Panc1 (cell line): ENCODE measurements at regions not wholly inside any gene's neighbourhood (a gene's known extent, or its start where the extent isn't known, plus 50 kb on each side); places are given as distances from the start of the nearest gene placed in this dataset.

Experiments
- ATAC-seq: fragments of 200-7000 bp; cut with Tn5 transposase; 2 replicates; pipeline ENCODE4 v1.9.1; 2020; ENCODE audit warnings: mild to moderate bottlenecking, moderate library complexity
- BruUV-seq: library from RNA; stranded (reverse); fragments of 400-500 nt; replicated peaks from 2 replicates; lab custom pipeline; 2021; lab: Mats Ljungman, UMichigan
- CTCF ChIA-PET: fragments of 300-600 bp; sonication (Branson Sonifier 250); formaldehyde crosslinking; loops from one replicate; lab custom pipeline; 2022; ENCODE audit warnings: antibody characterized with exemption; lab: Charles Lee
- POLR2A ChIA-PET: fragments of 300-600 bp; sonication (Branson Sonifier 250); formaldehyde crosslinking; loops from one replicate; lab custom pipeline; 2022; ENCODE audit warnings: antibody characterized with exemption; lab: Charles Lee
- DNase-seq: peaks from one replicate; pipeline ENCODE4 v3.0.0-alpha.2; 2010; ENCODE audit warnings: low read depth, low spot score
- H3K27ac ChIP-seq: 2 replicates; pipeline ENCODE4 v1.5.1; 2011; ENCODE audit warnings: mild to moderate bottlenecking, low read length, inconsistent platforms
- H3K27me3 ChIP-seq: fragments of 200-500 bp; sonication (Bioruptor generic); 2 replicates; pipeline ENCODE4 v1.6.0; 2014; ENCODE audit warnings: low read length, inconsistent platforms; ENCODE audit not compliant: control insufficient read depth, insufficient read depth
- H3K36me3 ChIP-seq: fragments of 200-500 bp; sonication (Bioruptor generic); 2 replicates; pipeline ENCODE4 v1.5.1; 2014; ENCODE audit warnings: inconsistent platforms, mild to moderate bottlenecking, low read length, moderate library complexity; ENCODE audit not compliant: control insufficient read depth, insufficient read depth
- H3K4me1 ChIP-seq: 2 replicates; pipeline ENCODE4 v1.5.1; 2011; ENCODE audit warnings: inconsistent platforms, mild to moderate bottlenecking, low read length, moderate library complexity; ENCODE audit not compliant: control insufficient read depth, insufficient read depth
- H3K4me3 ChIP-seq, 2 experiments: 2 replicates each; pipeline ENCODE4 v1.5.1; 2011 to 2012; ENCODE audit warnings: low read depth in 2 of 2, low read length in 2 of 2, mild to moderate bottlenecking in 2 of 2, inconsistent platforms in 1 of 2, moderate library complexity in 1 of 2
- H3K9me3 ChIP-seq: fragments of 200-500 bp; sonication (Bioruptor generic); 2 replicates; pipeline ENCODE4 v1.5.1; 2014; ENCODE audit warnings: low read depth, mild to moderate bottlenecking, inconsistent platforms, low read length, moderate library complexity; ENCODE audit not compliant: control insufficient read depth, insufficient read depth
- POLR2AphosphoS5 ChIP-seq: IDR thresholded peaks from 2 replicates; pipeline ENCODE4 v1.6.1; 2012; ENCODE audit warnings: mild to moderate bottlenecking, low read depth, low read length, moderate library complexity
- REST ChIP-seq, 2 experiments: IDR thresholded peaks; 2 replicates each; pipeline ENCODE4 v1.6.1; 2011 to 2012; ENCODE audit warnings: low read depth in 2 of 2, control low read depth in 1 of 2, low read length in 1 of 2, mild to moderate bottlenecking in 1 of 2, moderate library complexity in 1 of 2; ENCODE audit not compliant: insufficient read depth in 1 of 2
- SIN3A ChIP-seq: IDR thresholded peaks from 2 replicates; pipeline ENCODE4 v1.6.1; 2012; ENCODE audit warnings: low read depth, mild to moderate bottlenecking, low read length, moderate library complexity, borderline replicate concordance; ENCODE audit not compliant: insufficient read depth
- TCF7L2 ChIP-seq: IDR thresholded peaks from 2 replicates; pipeline ENCODE4 v1.6.1; 2011; ENCODE audit warnings: mild to moderate bottlenecking, low read depth, low read length, inconsistent platforms
- in situ Hi-C: cut with HindIII; loops from 2 replicates; pipeline ENCODE4 v1.10.0; 2016; ENCODE audit warnings: low sequenced_read_pairs, low pct_unique_long_range_greater_than_20kb
- intact Hi-C: fragments of 100-400 bp; cut with micrococcal nuclease; formaldehyde crosslinking; loops from one replicate; pipeline ENCODE4 v1.10.0; 2022; ENCODE audit not compliant: unreplicated experiment
- TF ChIP-seq, protein P1 (sequence below): fragments of 450-650 bp; IDR thresholded peaks from 2 replicates; pipeline ENCODE4 v1.5.1; 2017; ENCODE audit warnings: mild to moderate bottlenecking

DNA sequence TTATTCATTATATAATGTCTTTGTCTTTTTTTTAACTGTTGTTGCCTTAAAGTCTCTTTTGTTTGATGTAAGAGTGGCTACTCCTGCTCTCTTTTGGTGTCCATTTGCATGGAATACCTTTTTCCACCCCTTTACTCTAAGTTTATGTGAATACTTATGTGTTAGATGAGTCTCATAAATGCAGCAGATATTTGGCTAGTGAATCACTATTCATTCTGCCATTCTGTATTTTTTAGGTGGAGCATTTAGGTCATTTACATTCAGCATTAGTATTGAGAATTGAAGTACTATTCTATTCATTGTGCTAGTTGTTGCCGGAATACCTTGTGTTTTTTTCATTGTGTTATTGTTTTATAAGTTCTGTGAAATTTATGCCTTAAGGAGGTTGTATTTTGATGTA is 317.1 kb downstream of the ANXA1 start:
- DNase-seq (no peak), ATAC-seq (no peak)
- Histone ChIP-seq H3K4me1 (no peaks in the 10 kb centered on the region), H3K36me3 (no peaks in the 10 kb centered on the region), H3K9me3 (no peaks in the 10 kb centered on the region), H3K27ac (no peak overlapping the region), H3K4me3 (no peak overlapping the region), H3K27me3 (no peaks in the 10 kb centered on the region)
- POLR2A ChIA-PET = no interaction called here
- BruUV-seq = no TSS peak
- TF ChIP-seq REST (IDR thresholded peaks at IDR 0.05; ENCODE audit: insufficient read depth in 1 of 2, low read depth in 2 of 2, low read length in 1 of 2) (no peak), TCF7L2 (no peak), SIN3A (no peak), POLR2AphosphoS5 (no peak)
- TF ChIP-seq, protein P1, sequence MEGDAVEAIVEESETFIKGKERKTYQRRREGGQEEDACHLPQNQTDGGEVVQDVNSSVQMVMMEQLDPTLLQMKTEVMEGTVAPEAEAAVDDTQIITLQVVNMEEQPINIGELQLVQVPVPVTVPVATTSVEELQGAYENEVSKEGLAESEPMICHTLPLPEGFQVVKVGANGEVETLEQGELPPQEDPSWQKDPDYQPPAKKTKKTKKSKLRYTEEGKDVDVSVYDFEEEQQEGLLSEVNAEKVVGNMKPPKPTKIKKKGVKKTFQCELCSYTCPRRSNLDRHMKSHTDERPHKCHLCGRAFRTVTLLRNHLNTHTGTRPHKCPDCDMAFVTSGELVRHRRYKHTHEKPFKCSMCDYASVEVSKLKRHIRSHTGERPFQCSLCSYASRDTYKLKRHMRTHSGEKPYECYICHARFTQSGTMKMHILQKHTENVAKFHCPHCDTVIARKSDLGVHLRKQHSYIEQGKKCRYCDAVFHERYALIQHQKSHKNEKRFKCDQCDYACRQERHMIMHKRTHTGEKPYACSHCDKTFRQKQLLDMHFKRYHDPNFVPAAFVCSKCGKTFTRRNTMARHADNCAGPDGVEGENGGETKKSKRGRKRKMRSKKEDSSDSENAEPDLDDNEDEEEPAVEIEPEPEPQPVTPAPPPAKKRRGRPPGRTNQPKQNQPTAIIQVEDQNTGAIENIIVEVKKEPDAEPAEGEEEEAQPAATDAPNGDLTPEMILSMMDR = no peak
- CTCF ChIA-PET = no interaction called here
- in situ Hi-C loops (no loop called here), intact Hi-C loops (loop anchor here (10.0 kb wide), 1 partner anchor 46 kb away; no protein-coding TSS in a partner anchor)

- in situ Hi-C loops (no loop called here), intact Hi-C loops (no loop called here)
- Histone ChIP-seq H3K27me3 (no peaks in the 10 kb centered on the region), H3K36me3 (no peaks in the 10 kb centered on the region), H3K4me3 (no peak overlapping the region), H3K4me1 (no peaks in the 10 kb centered on the region), H3K9me3 (no peaks in the 10 kb centered on the region), H3K27ac (no peak overlapping the region)
- DNase-seq = no peak
- CTCF ChIA-PET = no interaction called here
- TF ChIP-seq TCF7L2 = no peak
- TF ChIP-seq POLR2AphosphoS5 = no peak
- no peak for TF ChIP-seq REST (IDR thresholded peaks at IDR 0.05; ENCODE audit: insufficient read depth in 1 of 2, low read depth in 2 of 2, low read length in 1 of 2)
- TF ChIP-seq, protein P1 = no peak
- no peak for TF ChIP-seq SIN3A
- BruUV-seq = no TSS peak
- POLR2A ChIA-PET = no interaction called here
- no peak for ATAC-seq
Observed at GRCh38 chr9:73470766-73471165, 319.1 kb downstream of the ANXA1 start.
